ENCODE measurements at regions not wholly inside any gene's neighbourhood (a gene's known extent, or its start where the extent isn't known, plus 50 kb on each side); places are given as distances from the start of the nearest gene placed in this dataset.
"Not testable (repeated sequence)": the region's sequence is repeated elsewhere in the genome, so short reads cannot be mapped to it uniquely, and the experiment has no call there.

- DNase-seq, result not testable (repeated sequence)
These were observed 54.8 kb upstream of the FAM90A1 start for GRCh38 chr12:8282181-8282580.

- DNase-seq, result not testable (repeated sequence)
These were observed 58.3 kb upstream of the FAM90A1 start for GRCh38 chr12:8285681-8286080.

- not testable (repeated sequence) for DNase-seq
These were observed 64.3 kb upstream of the FAM90A1 start for GRCh38 chr12:8291764-8292163.

- DNase-seq, result not testable (repeated sequence)
These were observed 67.2 kb upstream of the FAM90A1 start for GRCh38 chr12:8294662-8295061.

- not testable (repeated sequence) for DNase-seq
These were observed 81.2 kb upstream of the FAM90A1 start for GRCh38 chr12:8308611-8309010.

GRCh38 chr12:8315997-8316396 lies 88.6 kb upstream of the FAM90A1 start:
- not testable (repeated sequence) for DNase-seq

- DNase-seq, result not testable (repeated sequence)
These were observed 90.3 kb upstream of the FAM90A1 start for GRCh38 chr12:8317675-8318074.

GRCh38 chr12:8320251-8320730 lies 92.9 kb upstream of the FAM90A1 start:
- DNase-seq, result not testable (repeated sequence)

GRCh38 chr12:8320791-8321370 lies 93.5 kb upstream of the FAM90A1 start:
- DNase-seq, result not testable (repeated sequence)

GRCh38 chr12:8325145-8325839 lies 97.9 kb upstream of the FAM90A1 start:
- not testable (repeated sequence) for DNase-seq

GRCh38 chr12:8328835-8329234 lies 101.4 kb upstream of the FAM90A1 start:
- DNase-seq, result not testable (repeated sequence)

- DNase-seq, result not testable (repeated sequence)
These were observed 105.0 kb upstream of the FAM90A1 start for GRCh38 chr12:8332373-8332772.

GRCh38 chr12:8351073-8351472 lies 104.7 kb upstream of the CLEC6A start:
- not testable (repeated sequence) for DNase-seq

- DNase-seq, result not testable (repeated sequence)
These were observed 101.0 kb upstream of the CLEC6A start for GRCh38 chr12:8354741-8355140.

- DNase-seq, result not testable (repeated sequence)
These were observed 100.2 kb upstream of the CLEC6A start for GRCh38 chr12:8355531-8355930.

GRCh38 chr12:8373744-8374143 lies 82.0 kb upstream of the CLEC6A start:
- DNase-seq, result not testable (repeated sequence)

- not testable (repeated sequence) for DNase-seq
These were observed 80.6 kb upstream of the CLEC6A start for GRCh38 chr12:8375122-8375521.

- not testable (repeated sequence) for DNase-seq
These were observed 78.0 kb upstream of the CLEC6A start for GRCh38 chr12:8377756-8378155.

GRCh38 chr12:8382556-8382955 lies 73.2 kb upstream of the CLEC6A start:
- DNase-seq, result not testable (repeated sequence)

- DNase-seq, result not testable (repeated sequence)
These were observed 71.1 kb upstream of the CLEC6A start for GRCh38 chr12:8384686-8385085.

GRCh38 chr12:8385431-8385830 lies 70.3 kb upstream of the CLEC6A start:
- not testable (repeated sequence) for DNase-seq

- not testable (repeated sequence) for DNase-seq
These were observed 69.1 kb upstream of the CLEC6A start for GRCh38 chr12:8386661-8387060.

- DNase-seq, result not testable (repeated sequence)
These were observed 66.5 kb upstream of the CLEC6A start for GRCh38 chr12:8389296-8389695.

Data from activated naive CD4-positive, alpha-beta T cell (primary cell).